HAP-1 (cell line): ENCODE measurements at regions not wholly inside any gene's neighbourhood (a gene's known extent, or its start where the extent isn't known, plus 50 kb on each side); places are given as distances from the start of the nearest gene placed in this dataset.

Experiments used
- DNase-seq, 2 experiments: peaks; one replicate each; pipeline ENCODE4 v3.0.0-alpha.2; 2016 to 2020; ENCODE audit warnings: low spot score in 2 of 2
- H3K27me3 ChIP-seq: fragments of 250-450 bp; sonication (Bioruptor Pico); 2 replicates; pipeline ENCODE4 v1.5.1; 2020; ENCODE audit warnings: low read depth, mild to moderate bottlenecking, moderate library complexity
- H3K36me3 ChIP-seq: fragments of 250-450 bp; sonication (Bioruptor Pico); replicated peaks from 2 replicates; pipeline ENCODE4 v1.5.1; 2020; ENCODE audit warnings: mild to moderate bottlenecking
- H3K4me1 ChIP-seq: fragments of 250-450 bp; sonication (Bioruptor Pico); 2 replicates; pipeline ENCODE4 v1.5.1; 2020; ENCODE audit warnings: mild to moderate bottlenecking
- H3K4me3 ChIP-seq: fragments of 250-450 bp; sonication (Bioruptor Pico); 2 replicates; pipeline ENCODE4 v1.5.1; 2020; ENCODE audit warnings: mild to moderate bottlenecking, moderate library complexity
- H3K9me3 ChIP-seq: fragments of 250-450 bp; sonication (Bioruptor Pico); 2 replicates; pipeline ENCODE4 v1.5.1; 2020; ENCODE audit warnings: mild to moderate bottlenecking, moderate library complexity
- in situ Hi-C: fragments of 300-500 bp; cut with MboI; formaldehyde crosslinking; loops from 3 replicates; pipeline ENCODE4 v1.14.3; 2020; ENCODE audit warnings: low sequenced_read_pairs, inconsistent platforms, mixed read lengths

DNA sequence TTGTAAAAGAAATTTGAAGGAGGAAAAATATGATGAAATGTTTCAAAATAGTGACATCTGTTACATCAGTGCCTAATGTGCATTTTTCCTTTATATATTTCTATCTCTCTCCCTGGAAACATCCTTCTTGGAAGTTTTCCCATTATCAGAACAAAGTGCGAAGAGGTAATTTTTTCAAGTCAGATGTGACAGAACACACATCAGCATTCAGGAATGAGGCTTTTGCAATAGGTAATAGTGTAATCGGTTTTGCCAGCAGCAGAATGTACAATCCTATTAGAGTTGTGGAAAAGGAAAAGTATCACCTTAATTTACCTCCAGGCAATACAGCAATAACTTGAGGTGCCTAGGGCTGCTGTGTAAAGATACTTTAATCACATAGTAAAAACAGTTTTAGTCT is 275.8 kb downstream of the FAT3 start:
- Histone ChIP-seq H3K36me3 (no peaks in the 10 kb centered on the region), H3K4me1 (no peaks in the 10 kb centered on the region), H3K9me3 (no peaks in the 10 kb centered on the region), H3K4me3 (no peak overlapping the region), H3K27me3 (peaks cover 3% of the 10 kb centered on the region; the same call in 1 of the 2 replicates)
- in situ Hi-C loops = no loop called here
- no peak for DNase-seq

DNA sequence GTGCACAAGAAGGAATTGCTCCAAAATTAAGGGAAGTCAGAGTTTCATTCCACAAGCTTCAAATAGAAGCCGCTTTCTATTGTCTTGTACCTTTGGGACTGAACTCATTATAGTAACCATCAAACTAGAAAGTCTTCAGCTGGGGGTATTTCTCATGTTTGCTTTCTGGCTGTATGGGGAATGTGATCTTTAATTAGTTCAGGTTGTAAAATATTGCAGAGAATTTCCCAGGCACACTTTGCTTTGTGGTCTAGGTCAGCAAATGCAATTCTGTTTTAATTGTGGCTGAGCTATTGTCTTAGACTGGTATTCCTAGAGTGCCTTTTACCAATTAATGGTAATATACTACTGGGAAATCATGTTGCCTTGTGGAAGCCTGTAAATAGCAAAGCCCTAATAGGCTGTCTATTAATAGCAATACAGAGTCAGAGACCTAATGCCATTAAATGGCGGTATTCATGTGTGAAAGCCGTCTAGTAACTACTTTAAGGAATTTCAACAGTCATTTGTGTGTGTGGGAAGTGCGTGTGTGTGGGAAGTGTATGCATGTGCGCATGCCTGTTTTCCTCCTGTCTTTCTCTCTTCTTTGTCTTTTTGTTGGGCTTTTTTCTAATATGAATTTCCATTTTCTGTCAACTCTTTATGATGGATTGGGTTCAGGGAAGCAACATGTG is 276.6 kb downstream of the FAT3 start:
- in situ Hi-C loops = no loop called here
- H3K4me3 ChIP-seq = no peak overlapping the region
- H3K4me1 ChIP-seq = 0 out of 2 replicates have a peak, but pooled peaks cover under 1% of the 10 kb centered on the region
- H3K27me3 ChIP-seq = peaks cover 3% of the 10 kb centered on the region; the same call in 1 of the 2 replicates
- DNase-seq = no peak
- no peaks in the 10 kb centered on the region for H3K36me3 ChIP-seq
- no peaks in the 10 kb centered on the region for H3K9me3 ChIP-seq

DNA sequence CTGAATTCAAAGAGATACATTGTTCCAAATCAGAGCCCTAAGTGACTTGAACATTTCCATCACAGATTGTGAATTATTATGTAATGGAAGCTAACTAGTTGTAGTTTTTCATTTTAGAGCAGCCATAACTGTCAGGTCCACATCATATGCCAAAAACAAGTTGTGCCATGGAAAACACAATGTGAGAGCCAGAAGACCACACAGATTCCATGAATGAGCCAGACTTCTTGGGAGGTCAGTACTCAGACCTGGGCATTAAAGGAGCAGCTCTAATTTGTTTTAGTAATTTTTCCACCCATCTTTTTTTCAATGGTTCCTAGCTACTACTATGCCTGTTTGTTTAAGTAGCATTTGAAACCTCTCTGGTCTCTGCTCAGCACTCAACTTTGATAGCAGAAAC is 279.4 kb downstream of the FAT3 start:
- H3K36me3 ChIP-seq = no peaks in the 10 kb centered on the region
- in situ Hi-C loops = no loop called here
- no peak overlapping the region for H3K4me3 ChIP-seq

DNA sequence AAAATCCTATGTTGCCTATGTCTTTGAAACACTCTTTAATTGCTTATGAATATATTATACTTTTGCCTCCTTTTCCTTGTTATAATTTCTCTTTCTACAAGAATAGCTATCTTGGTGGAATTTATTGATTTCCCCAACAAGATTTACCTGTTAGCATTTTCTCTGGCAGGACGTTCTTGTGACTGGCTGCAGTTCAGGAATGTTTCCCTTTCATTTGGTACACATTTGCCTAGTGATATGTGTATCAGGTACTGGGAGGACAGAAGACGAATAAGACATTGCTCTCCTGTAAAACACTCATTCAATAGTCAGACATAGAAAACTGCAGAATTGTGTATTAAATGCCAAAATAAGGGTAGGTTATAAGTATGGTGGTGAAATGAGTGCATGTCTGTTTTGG is 279.9 kb downstream of the FAT3 start:
- no peak overlapping the region for H3K4me3 ChIP-seq
- H3K4me1 ChIP-seq = peaks cover 12% of the 10 kb centered on the region
- peaks cover 3% of the 10 kb centered on the region for H3K27me3 ChIP-seq
- H3K9me3 ChIP-seq = no peaks in the 10 kb centered on the region
- DNase-seq = no peak
- in situ Hi-C loops = no loop called here
- no peaks in the 10 kb centered on the region for H3K36me3 ChIP-seq

More for the DNA sequence above, 279.4 kb downstream of the FAT3 start:
- DNase-seq = no peak
- no peaks in the 10 kb centered on the region for H3K9me3 ChIP-seq
- H3K27me3 ChIP-seq = peaks cover 3% of the 10 kb centered on the region
- peaks cover 12% of the 10 kb centered on the region for H3K4me1 ChIP-seq

DNA sequence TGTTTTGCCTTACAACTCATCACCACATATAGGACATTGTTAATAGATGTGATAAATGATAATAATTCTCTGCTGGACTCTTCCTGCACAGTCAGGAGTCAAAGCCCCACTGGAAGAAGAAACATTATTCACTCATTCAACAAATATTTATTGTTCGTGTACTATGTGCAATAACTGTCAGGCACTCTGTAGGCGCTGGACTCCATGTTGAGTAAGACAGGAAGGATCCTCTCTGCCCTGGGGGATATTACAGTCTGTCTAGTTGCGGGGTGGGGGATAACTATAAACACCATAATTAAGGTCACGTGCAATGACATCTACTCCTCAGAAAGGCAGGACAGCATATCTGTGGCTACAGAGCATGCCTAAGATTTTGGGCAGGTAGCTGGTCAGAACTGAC is 281.1 kb downstream of the FAT3 start:
- peaks cover 12% of the 10 kb centered on the region for H3K4me1 ChIP-seq
- H3K27me3 ChIP-seq = peaks cover 3% of the 10 kb centered on the region
- in situ Hi-C loops = no loop called here
- no peaks in the 10 kb centered on the region for H3K9me3 ChIP-seq
- no peak overlapping the region for H3K4me3 ChIP-seq
- no peak for DNase-seq
- H3K36me3 ChIP-seq = no peaks in the 10 kb centered on the region

DNA sequence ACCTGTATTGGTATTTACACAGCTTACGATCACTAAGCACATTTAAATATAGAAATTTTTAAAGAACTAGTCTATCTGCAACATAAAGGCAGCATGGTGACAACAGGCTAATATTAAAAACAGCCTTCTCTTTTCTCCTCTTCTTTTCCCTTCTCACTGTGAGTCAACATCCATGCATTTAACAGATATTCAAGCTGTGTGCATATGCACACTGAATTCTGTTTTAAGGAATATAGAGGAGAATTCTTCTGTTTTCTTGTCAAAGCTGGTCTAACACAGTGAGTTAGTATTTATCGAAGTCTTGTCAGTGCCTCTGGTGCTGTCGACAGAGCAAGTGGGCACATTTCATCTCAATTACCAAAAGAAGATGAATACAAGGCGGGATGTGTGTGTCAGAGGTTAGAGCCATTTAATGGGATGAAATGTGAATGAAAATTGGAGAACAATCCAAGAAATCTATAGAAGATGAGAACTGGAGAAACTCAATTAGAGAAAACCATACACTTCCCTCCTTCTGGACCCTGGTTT is 282.3 kb downstream of the FAT3 start:
- H3K9me3 ChIP-seq = no peaks in the 10 kb centered on the region
- no peaks in the 10 kb centered on the region for H3K36me3 ChIP-seq
- in situ Hi-C loops = no loop called here
- no peak overlapping the region for H3K4me3 ChIP-seq
- peak; percentile 12 to 80 for DNase-seq
- H3K4me1 ChIP-seq = peaks cover 16% of the 10 kb centered on the region
- no peaks in the 10 kb centered on the region; the same call in 1 of the 2 replicates for H3K27me3 ChIP-seq

DNA sequence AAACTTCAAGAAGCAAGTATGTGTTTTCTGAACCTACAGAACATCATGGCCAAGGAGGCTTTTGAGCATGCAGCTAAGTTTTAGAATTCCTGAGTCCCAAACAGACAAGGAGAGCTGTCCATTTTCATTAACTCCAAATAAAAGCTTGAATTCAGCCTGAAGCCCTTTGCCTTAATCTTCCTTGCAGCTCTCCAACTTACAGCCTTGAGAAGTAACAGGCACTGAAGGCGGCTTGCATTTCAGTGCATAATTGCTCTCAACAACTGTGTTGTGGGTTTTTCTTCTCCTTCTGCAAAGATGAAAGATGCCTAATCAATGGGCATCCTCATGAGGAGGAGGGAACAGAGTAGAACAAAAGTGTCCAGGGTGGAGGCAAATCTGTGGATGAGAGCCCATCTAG is 286.0 kb downstream of the FAT3 start:
- H3K27me3 ChIP-seq = no peaks in the 10 kb centered on the region; the same call in 1 of the 2 replicates
- no peaks in the 10 kb centered on the region for H3K9me3 ChIP-seq
- H3K36me3 ChIP-seq = no peaks in the 10 kb centered on the region
- H3K4me1 ChIP-seq = peaks cover 19% of the 10 kb centered on the region
- no peak overlapping the region for H3K4me3 ChIP-seq
- in situ Hi-C loops = no loop called here
- no peak for DNase-seq

DNA sequence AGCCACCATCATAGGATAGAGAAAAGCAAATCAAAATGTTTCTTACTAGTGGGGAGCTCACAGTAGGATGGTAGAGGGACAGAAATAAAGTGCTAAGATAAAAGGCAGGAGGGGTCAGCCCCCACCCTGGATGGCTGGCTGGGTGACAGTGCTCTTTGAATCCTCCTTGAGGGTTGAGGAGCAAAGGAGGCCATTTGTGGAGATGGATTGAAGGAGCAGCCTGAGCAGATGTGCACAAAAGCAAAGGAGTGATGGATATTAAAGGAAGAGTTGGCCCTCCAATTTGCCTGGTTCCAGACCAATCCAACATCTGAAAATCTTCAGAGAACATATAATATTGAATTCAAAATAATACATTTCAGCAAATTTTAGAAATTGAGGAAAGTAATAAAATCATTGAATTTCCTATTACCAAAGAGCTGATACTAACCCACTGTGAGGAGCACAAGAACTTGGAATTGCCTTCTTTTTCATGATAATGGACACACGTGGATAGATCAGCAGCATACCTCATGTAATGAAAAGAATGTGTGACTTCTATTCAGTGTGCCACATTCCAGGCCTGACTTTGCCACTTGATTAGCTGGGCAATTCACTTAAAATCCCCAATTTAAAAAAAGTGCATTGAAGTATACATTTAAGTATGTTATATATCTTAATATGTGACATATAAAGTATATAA is 287.0 kb downstream of the FAT3 start:
- H3K27me3 ChIP-seq = no peaks in the 10 kb centered on the region; the same call in 1 of the 2 replicates
- H3K4me3 ChIP-seq = no peak overlapping the region
- in situ Hi-C loops = no loop called here
- H3K9me3 ChIP-seq = no peaks in the 10 kb centered on the region
- no peaks in the 10 kb centered on the region for H3K36me3 ChIP-seq
- DNase-seq = peak; percentile 11 to 32
- H3K4me1 ChIP-seq = peaks cover 15% of the 10 kb centered on the region

DNA sequence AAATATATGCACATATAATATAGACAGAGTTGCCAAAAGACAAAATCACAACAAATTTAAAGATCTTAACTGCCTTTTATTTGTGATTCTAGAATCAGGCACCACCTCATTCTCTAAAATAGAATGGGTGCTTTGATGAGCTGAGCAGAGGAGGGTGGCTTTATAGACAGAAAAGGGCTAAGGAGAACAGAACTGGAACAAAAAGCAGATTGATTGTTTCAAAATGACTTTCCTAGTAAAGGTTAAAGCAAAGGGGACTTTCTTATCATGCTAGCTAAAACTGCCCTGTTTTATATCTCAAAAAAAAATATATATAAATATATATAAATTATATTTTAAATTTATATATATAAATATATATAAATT is 287.6 kb downstream of the FAT3 start:
- in situ Hi-C loops = no loop called here
- DNase-seq = no peak
- Histone ChIP-seq H3K4me3 (no peak overlapping the region), H3K36me3 (no peaks in the 10 kb centered on the region), H3K27me3 (no peaks in the 10 kb centered on the region; the same call in 1 of the 2 replicates), H3K9me3 (0 out of 2 replicates have a peak, but pooled peaks cover 2% of the 10 kb centered on the region), H3K4me1 (peaks cover 11% of the 10 kb centered on the region; the same call in 1 of the 2 replicates)

DNA sequence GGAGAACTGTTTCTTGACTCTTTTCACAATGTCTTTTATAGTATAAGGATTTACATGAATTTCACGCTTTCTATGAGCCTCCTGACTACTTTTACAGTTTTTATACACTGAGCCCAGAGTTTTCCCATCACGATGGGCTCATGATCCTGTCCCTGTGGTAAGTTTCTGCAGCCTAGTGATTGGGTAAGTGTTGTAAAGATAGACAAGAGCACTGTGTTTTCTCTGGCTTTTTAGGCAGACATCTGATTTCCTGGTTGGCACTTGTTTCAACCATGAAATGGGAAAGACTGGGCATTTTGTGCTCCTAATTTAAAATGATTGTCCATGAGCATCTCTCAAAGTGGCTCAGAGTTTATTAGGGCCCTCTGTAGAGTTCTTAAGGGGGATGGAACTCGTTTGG is 299.0 kb downstream of the FAT3 start:
- no peak for DNase-seq
- Histone ChIP-seq H3K4me3 (no peak overlapping the region), H3K36me3 (no peaks in the 10 kb centered on the region), H3K4me1 (no peaks in the 10 kb centered on the region), H3K9me3 (no peaks in the 10 kb centered on the region), H3K27me3 (no peaks in the 10 kb centered on the region)
- in situ Hi-C loops = no loop called here

DNA sequence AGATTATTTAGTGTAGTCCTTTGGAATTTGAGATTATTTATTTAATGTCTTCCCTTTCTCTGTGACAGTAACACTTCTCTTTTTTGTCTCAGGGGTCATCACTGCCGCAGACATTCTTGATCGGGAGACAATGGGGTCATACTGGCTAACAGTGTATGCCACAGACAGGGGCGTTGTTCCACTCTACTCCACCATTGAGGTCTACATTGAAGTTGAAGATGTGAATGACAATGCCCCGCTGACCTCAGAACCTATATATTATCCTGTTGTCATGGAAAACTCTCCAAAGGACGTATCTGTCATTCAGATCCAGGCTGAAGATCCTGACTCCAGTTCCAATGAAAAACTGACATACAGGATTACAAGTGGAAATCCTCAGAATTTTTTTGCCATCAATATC is 299.9 kb downstream of the FAT3 start:
- peak in 1 of 2 experiments; percentile 37 for DNase-seq
- Histone ChIP-seq H3K4me3 (no peak overlapping the region), H3K4me1 (peaks cover 6% of the 10 kb centered on the region), H3K36me3 (no peaks in the 10 kb centered on the region), H3K9me3 (no peaks in the 10 kb centered on the region), H3K27me3 (no peaks in the 10 kb centered on the region)
- in situ Hi-C loops = no loop called here

DNA sequence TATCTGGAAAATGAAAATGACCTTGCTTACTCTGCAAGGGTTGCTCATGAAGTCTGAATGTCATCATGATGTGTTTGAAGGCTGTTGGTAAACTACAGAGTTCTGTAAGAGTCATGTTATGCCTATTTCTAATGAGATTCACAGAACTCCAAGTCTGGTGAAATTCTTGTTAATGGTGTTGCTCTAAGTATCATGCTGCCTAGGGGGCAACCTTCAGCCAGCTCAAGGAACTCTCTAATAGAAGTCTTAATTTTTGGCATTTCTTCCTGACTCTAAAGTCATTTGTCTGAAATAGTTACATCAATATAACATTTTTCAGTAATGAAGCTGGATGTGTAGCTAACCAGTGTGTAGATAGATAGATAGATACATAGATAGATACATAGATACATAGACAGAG is 302.8 kb downstream of the FAT3 start:
- no peak for DNase-seq
- Histone ChIP-seq H3K27me3 (no peaks in the 10 kb centered on the region), H3K4me3 (no peak overlapping the region), H3K4me1 (peaks cover 25% of the 10 kb centered on the region), H3K9me3 (no peaks in the 10 kb centered on the region), H3K36me3 (no peaks in the 10 kb centered on the region)
- in situ Hi-C loops = no loop called here

DNA sequence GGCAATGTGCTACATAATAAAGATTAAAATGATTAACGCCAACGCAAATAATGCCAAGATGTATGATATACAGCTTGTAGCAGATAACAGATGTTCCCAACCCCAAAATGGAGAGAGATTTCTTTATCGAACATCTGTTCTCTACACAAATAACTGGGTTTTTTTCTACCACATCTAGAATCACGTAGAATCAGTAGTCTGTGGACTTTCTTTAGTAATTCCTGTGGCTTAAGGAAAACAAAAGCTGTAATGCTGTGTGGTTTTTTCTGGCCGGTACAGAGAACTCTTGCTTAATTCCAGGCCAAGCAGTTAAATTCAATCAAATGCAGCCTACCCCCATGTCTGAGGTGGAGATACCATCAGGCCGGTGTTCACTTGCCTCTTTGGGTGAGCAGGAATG is 303.4 kb downstream of the FAT3 start:
- DNase-seq = no peak
- H3K4me1 ChIP-seq = peaks cover 25% of the 10 kb centered on the region
- H3K9me3 ChIP-seq = no peaks in the 10 kb centered on the region
- no peak overlapping the region for H3K4me3 ChIP-seq
- no peaks in the 10 kb centered on the region for H3K36me3 ChIP-seq
- no peaks in the 10 kb centered on the region for H3K27me3 ChIP-seq
- in situ Hi-C loops = no loop called here

DNA sequence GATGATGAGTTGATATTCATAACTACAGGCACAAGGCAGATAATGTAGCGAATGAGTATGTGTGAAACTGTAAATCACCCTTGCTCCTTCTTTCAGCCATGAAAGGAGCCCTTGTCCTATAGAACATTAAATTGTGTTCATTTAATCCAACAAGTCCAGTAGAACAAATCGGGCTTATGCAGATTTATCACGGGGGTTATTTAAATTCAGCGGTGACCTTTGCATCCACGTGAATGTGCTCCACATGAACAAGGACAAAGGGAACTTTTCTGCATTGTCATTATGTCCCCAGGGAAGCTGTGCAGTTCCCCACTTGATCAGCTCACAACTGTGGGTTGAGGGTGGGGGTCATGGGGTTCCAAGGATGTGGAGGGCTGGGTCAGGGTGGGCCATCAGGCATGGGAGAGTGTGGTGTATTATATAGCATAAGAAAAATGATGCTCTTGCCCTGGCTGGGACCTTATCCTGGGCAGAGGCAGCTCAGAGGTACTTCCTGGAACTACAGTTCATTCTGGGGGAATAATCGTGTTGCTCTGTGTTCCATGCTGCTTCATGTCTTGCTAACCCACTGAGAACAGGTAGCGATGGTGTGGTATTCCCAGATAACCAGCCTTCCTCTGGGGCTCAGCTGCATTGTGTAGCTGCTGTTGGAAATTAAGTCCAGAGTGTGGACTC is 306.6 kb downstream of the FAT3 start:
- Histone ChIP-seq H3K4me3 (no peak overlapping the region), H3K36me3 (no peaks in the 10 kb centered on the region), H3K9me3 (no peaks in the 10 kb centered on the region), H3K27me3 (no peaks in the 10 kb centered on the region), H3K4me1 (peaks cover 25% of the 10 kb centered on the region)
- in situ Hi-C loops = no loop called here
- DNase-seq = peak; percentile 48 to 75
